HT1080 (cell line): ENCODE measurements at regions not wholly inside any gene's neighbourhood (a gene's known extent, or its start where the extent isn't known, plus 50 kb on each side); places are given as distances from the start of the nearest gene placed in this dataset. TPM values are rescaled to one million over a fixed set of nuclear protein-coding genes. Genes with fewer than 3 reads are reported as not detected.

Experiments
- DNase-seq: peaks from one replicate; pipeline ENCODE4 v3.0.0-alpha.2; 2015; ENCODE audit warnings: low read depth
- small RNA-seq: library from RNA; depleted of rRNA; stranded (forward); fragments of <200 nt; gene quantifications from one replicate; pipeline ENCODE3, GENCODE V24; 2014

- DNase-seq = no peak
Observed at GRCh38 chr10:44850356-44850934, 60.7 kb upstream of the TMEM72 start.

DNA sequence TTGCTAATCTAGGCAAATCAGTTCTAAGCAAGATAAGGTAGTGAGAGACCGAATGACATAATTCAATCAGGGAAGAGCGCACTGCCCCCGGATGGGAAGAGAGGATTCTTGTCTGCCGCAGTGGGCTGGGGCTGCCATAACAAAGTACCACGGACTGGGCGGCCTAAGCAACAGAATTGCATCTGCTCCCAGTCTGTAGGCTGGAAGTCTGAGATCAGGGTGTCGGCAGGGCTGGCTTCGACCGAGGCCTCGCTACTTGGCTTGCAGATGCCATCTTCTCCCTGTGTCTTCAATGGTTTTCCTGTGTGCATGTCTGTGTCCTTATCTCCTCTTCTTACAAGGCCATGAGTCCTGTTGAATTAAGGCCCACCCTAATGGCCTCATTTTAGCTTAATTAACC lies 59.7 kb upstream of the TMEM72 start:
- no peak for DNase-seq

GRCh38 chr10:44851881-44852280 lies 59.3 kb upstream of the TMEM72 start:
- DNase-seq = no peak

- no peak for DNase-seq
Observed at GRCh38 chr10:44853148-44853734, 57.9 kb upstream of the TMEM72 start.

DNA sequence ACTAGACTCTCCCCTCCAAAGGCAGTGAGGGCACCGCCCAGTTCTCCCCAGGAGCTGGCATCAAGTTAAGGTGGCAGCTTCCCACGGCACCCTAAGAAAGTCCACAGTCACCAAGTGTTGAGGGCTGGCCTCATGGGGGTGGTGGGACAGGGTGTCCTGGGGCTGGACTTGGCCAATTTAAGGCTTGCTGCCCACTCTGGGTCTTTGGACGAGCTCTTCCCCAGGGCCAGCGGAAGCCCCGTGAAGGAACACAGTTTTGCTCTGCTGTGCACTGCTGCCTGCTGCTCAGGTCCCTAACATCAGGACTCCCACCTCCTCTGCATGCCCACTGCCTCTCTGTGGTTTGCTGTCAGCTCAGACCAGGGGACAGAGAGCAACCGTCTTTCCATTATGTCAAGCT lies 57.3 kb upstream of the TMEM72 start:
- DNase-seq = no peak

DNA sequence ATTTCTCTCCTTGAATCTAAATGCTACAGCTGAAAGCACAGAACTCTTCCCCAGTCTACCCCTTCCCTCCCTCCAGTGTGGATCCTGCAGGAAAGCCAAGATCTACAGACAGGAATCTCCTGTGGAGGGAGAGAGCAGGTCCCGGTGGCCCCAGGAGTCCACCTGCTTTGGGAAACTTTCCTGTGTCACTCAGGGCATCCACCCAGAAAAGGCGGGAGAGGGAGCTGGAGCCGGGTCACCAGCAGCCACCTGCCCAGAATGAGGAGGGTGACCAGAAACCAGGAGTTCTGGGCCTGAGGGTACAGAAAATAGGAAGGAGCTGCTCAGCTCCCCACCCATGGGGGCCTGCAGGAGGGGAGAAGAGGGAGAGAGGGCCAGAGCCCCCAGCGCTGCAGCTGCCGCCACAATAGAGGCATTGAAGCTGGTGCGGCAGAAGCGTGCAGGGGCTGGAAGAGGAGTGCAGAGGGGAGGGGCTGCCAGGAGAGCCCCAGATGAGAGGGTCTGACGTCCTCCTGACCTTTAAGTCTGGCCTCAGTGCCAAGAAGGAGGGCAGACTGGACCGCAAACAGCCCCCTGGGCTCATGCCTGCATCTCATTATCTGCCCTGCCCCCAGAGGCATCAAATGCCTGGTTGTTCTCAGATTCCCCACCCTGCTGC lies 56.3 kb upstream of the TMEM72 start:
- DNase-seq = no peak

DNA sequence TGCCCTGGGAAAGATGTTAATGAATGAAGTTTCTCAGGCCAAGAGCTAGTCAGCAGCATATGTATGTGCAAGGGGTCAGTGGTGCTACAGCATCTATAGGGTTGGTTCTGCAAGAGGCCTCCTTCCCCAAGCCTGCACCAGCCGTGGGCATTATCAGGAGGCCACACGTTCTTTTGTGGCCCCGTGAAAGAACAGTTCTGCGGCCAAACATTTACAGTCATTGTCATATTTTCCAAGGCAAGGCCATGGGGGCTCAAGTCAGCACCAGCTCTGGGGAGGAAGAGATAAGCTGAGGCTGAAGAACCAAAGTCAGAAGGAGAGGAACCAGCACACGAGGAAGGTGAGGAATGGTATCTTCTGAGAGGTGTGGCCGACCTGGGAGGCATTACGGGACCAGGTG lies 54.4 kb upstream of the TMEM72 start:
- no peak for DNase-seq

DNA sequence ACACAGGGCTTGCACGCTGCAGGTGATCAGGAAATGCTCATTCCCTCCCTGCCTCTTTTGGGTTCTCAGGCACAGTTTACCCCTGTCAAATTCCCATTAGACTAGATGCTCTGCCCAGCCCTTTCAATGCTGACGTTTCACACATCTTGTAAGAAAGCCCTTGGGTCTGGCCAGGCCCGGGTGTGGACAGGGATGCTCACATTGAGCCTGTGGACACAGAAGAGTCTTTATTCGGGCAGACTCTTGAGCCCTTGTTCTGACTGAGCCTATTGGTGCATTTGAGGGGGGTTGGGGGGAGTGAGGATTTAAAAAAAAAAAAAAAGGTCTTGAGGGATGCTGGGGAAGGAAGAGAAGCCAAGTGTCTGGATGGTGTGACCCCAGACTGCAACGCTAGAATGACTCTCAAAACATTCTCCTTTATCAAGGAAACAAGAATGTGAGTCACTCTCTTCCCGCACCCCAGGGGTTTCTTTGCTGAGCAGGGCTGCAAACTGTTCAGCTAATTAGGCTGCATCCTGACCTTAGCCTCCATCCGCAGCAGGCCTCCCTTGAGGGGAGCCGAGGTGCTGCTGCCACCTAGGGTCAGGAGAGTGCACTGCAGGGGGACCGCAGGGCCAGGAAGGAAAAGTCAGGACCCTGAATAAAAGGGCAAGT lies 53.6 kb upstream of the TMEM72 start:
- DNase-seq = peak; percentile 67

DNA sequence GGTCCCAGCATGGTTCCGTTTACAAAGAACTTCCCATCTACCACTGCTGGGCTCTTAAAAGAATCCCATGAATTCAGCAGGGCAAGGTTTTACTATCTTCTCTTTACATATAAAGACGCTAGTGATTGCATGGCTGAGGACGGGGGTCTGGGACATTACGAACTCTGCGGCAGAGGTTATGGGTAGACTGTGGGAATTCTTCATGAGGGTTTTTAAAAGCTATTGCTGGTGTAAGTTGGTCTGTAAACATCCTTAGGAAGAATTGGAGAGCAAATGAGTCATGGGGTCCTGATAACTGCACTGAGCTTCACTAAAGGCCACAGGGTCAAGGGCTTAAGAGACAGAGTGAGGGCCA lies 53.1 kb upstream of the TMEM72 start:
- no peak for DNase-seq

DNA sequence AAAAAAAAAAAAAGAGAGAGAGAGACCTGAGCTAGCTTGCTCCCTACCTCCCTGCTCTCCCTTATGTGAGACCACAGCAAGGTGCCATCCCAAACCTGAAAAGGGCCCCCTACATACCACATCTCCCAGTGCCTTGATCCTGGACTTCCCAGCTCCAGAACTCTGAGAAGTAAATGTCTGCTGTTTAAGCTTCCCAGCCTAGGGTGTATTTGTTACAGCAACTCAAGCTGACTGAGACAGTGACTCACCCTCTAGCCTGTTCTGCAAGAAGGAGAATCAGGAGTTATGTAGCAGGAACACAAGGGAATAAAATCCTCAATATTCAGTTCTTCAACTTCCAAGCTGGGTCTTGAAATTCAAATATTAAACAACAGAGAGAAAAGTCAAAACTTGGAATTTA lies 52.1 kb upstream of the TMEM72 start:
- DNase-seq = no peak

DNA sequence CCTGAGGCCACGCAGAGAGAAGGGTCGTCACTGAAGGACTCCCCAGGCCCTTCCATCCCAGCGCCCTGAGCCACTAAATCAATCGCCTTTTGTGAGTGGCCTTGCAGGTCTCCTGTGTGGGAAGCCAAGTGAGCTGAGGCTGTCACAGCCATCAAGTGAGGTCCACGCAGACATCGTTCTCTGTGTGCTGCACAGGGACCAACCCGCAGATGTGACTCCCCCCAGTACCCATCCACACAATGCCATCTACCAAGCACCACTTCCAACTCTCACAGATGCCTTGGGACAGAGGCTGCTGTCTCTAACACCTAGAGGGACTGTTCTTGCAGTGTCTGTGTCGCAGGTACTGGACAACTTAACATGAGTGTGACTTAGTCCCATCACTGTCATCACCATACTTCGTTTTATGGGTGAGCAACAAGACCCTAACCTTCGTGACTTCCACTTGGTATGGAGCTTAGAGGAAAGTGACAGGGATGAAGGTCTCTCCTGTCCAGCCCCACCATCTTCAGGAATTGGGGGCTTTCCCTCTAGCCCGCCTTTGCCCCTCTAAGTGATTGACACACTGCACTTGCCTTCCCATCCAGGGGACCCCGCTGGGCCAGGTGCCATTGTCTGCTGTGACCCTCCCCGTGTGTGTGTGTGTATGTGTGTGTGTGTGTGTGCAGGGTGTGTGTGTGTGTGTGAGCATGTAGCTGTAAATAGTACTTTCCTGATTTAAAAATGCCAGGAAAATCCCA lies 51.4 kb upstream of the TMEM72 start:
- no peak for DNase-seq

DNA sequence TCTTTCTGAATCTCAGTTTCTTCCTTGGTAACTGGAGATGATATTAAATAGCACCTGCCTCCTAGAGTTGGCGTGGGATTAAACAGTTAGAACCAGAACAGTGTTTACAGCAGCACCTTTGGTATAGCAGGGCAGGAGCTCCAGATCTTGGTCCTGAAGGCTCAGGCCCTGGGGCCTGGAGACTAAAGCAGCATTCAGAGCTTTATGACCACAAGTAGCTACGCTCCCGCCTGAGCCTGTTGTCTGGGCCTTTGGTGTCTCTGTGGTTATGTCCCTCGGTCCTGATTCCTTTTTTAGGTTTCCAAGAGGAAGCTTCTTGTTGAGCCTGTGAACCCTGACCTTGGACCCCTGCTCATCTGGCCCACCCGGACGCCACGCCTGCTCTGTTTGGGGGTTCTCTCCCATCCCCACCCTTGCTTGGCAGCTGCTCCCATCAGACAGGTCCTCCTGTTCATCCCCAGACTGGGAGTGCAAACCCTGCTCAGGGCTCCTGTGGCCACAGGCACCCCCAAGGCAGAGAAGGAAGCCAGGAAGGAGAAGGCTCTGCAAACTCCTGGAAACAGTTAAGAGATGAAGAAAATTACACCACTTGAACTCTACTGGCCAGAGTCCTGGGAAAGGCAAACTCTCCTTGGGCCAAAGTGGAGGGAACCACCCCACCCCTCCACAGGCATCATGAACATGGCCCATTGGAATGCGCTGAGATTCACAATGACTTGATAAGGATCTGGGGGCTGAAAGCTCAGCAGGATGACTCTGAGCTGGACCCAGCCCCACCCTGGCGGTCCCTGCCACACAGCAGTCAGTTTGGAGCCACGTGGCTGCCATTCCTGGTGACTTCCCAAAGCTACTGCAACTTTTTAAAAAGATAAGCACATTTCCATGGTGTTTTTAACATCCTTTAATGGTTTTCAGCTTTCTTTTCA lies 50.1 kb upstream of the TMEM72 start:
- DNase-seq = peak; percentile 39

Small RNA genes lying in the stretch of these regions (small RNA-seq; reads per million reads assigned to genes)
- not detected for gene AL356157.2
